COLO668 (cell line): ENCODE measurements at regions not wholly inside any gene's neighbourhood (a gene's known extent, or its start where the extent isn't known, plus 50 kb on each side); places are given as distances from the start of the nearest gene placed in this dataset.

Experiments
- DNase-seq: peaks from one replicate; lab custom pipeline; 2025; ENCODE audit not compliant: unreplicated experiment; lab: John Stamatoyannopoulos, UW

DNA sequence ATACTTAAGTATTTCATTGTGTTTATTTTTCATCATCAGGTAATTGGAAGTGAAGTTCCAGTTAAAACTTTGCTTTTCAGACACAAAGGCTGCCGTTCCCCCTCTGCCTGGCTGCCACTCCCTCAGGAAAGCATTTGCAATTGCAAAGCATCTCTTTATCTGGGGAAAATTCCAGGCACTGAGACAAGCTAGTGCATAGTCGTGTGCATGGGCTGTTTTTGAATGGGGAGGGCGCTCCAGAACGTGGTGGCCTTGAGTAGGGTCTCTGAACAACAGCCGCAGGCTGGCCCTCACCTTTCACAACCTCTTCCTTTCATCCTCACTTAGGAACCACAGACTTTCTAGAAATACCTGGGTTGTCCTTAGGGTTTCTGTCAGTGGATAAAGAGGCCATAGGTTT, 285.1 kb upstream of the ADAMTS16 start:
- DNase-seq: no peak

DNA sequence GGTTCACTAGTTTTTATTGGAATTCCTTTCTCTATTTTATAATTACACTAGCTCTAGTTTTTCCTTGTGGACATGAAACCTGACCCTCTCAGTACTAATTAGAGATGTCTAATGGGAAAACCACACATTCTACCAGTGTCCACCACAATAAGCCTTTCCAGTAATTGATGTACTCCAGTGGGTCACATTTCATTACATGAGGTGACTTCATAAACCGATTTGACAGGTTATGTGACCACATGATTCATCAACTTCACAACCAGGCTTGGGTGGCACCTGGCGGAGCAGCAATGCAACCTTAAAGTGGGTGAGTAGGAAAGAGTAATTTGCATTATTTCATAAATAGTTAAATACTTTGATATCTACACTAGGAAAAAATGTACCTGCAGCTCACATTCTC, 284.2 kb upstream of the ADAMTS16 start:
- no peak for DNase-seq

DNA sequence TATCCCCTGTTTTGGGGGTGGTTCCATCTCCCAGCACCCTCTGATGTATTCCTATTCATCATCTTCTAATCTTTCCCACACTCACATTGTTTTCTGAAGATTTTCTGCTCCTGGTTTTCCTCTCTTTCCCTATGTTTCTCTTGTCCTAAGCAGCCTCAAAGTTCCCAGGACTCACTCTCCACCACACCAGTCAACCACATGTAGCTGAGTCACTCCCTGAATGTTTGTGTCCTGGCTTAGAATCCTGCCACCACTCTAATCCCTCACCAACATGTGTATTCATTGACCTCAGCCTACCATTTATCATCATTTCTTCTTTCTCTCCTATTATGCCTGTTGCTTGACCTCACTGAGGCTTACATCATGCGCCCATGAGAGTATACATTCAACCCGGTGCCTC, 282.4 kb upstream of the ADAMTS16 start:
- DNase-seq: no peak

DNA sequence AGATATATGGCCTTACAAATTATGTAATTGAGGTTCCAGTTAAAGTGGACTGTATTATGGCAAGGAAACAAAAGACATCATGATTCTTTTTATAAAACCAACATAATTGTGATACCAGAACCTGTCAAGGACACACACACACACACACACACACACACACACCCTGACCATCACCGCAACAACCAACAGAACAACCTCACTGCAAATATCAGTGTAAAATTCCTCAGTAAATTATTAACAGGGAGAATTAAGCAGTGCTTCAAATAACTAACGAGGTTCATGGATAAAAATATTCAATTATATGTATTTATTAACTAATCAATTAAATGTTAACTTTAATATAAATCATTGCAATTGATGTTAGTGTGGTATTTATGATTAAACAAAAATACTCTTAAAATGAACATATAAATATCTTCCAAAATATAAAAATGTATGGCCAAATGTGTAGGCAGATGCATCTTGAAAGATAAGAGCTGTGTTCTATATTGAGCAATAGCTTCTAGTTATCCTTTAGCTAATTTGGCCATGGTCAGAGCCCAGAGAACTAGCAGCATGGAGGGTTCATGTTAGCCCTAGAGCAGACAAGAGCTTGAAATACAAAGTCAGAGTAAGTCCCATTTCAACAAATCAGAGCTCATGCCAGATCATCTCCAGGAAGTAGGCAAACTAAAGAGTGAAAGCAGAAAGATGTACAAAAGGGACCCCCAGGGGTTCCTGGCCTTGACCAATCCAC, 280.5 kb upstream of the ADAMTS16 start:
- no peak for DNase-seq

DNA sequence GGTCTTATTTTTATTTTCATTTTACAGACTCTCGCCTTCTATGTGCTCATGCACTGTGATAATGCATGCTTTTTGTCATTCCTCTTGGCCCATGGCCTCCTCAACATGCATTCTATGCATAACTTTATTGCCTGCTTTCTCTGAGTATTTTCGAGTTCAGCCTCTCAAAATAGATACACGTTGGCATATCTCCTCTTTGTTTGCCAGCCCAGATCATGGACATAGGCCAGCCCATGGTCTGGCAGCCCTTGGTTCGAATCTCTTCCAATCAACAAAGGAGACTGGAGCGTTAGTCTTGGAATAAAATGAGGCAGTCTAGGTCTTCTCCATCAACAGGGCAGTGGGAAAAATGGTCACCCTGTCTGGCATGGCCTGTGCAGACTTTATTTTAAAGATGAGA, 279.5 kb upstream of the ADAMTS16 start:
- DNase-seq: no peak

DNA sequence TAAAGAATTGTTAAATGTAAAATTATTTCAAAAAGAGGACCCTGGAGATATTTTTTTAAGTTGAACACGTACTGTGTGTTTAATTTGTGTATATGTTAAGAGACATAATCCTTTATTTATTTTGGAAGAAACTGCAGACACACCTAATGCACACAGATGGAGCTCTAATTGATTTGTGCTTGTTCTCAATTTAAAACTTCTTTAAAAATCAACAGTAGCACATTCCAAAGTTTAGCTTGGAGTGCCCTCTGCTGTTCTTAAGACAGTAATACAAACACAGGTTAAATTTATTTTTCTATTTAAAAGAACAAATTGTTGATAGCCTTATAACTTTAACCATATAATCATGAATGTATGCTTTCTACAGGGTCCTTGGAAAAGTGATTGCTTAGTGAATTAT, 277.6 kb upstream of the ADAMTS16 start:
- DNase-seq: no peak

DNA sequence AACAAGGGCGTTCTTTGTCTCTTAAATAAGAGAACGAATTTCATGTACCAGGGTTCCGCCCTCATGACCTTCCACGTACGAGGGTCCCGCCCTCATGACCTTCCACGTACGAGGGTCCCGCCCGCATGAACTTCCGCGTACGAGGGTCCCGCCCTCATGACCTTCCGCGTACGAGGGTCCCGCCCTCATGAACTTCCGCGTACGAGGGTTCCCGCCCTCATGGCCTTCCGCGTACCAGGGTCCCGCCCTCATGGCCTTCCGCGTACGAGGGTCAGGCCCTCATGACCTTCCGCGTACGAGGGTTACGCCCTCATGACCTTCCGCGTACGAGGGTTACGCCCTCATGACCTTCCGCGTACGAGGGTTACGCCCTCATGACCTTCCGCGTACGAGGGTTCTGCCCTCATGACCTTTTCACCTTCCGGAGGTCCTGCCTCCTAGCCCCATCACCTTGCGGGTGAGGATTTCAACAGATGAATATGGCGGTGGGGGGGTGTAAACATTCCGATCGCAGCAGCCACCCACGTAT, 273.9 kb upstream of the ADAMTS16 start:
- no peak for DNase-seq

DNA sequence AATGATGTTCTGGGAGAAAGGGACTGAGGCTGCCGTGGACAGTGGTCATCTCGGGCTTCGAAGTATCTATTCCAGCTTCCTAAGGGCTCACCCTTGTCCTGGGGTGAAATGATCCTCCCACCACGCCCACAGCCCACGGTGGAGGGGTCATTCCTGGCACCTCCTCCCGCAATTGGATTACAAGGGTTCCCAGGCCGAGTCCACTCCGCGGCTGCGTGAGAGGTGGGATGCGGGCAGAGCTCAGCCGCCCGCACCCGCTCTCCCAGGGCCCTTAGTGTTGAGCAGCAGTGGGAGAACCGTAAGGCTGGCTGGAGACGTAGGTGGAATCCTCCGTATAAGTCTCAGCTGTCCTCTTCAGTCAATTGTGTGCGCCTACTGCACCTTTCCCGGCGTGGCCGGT, 273.3 kb upstream of the ADAMTS16 start:
- DNase-seq: no peak

DNA sequence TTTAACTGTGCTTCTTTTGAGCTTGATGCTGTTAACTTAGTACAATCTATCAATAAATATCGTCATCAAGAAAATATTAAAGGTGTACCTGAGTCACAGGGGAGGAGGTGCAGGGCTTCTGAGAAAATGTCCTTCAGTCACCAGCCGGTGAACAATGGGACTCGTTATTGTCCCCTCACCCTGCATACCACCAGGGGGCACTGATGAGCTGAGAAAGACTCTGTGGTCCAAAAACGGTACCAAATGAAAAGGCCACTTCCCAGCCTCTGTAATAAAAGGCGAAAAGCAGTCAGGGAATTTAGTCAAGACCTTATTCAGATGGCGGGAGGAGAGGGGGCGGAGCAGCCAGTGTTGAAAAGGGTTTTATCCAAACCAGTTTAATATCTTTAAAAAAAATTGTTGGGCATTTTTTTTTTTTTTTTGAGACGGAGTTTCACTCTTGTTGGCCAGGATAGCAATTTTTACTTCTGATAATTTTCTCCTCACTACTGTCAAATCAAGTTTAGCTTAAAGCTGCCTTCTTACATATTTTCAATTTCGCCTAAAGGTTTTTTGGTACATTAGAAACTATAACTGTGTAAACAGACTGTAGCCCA, 271.9 kb upstream of the ADAMTS16 start:
- DNase-seq: peak; percentile 75

DNA sequence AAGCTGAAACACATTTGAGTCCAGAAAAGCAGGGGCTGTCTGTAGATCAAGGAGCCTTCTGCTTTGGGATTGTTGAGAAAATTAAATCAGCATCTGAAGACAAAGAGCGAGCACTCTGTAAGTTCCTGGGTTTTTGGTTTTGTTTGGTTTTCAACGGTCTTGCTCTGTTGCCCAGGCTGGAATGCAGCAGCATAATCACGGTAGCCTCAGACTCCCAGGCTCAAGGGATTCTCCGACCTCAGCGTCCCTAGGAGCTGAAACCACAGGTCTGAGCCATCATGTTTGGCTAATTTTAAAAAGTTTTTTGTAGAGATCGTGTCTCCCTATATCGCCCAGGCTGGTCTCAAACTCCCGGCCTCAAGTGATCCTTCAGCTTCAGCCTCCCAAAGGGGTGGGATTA, 266.5 kb upstream of the ADAMTS16 start:
- DNase-seq: no peak

DNA sequence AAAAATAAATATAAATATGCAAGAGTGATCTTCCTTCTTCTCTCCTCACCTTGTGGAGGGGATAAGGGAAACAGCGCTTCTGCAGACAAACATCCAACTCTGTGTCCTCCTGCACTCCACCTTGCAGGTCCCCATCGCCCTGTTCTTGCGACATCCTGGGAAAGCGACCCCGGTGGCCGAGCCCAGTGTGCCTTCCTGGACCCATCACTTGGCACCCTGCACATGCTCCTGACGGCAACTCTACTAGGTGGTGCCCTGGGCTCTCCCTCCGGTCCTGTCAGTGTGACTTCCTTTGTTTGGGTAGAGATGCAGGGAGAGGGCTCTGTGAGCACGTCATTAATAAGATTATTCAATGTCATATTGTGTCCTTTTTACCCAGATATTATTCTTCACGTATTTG, 266.0 kb upstream of the ADAMTS16 start:
- no peak for DNase-seq

DNA sequence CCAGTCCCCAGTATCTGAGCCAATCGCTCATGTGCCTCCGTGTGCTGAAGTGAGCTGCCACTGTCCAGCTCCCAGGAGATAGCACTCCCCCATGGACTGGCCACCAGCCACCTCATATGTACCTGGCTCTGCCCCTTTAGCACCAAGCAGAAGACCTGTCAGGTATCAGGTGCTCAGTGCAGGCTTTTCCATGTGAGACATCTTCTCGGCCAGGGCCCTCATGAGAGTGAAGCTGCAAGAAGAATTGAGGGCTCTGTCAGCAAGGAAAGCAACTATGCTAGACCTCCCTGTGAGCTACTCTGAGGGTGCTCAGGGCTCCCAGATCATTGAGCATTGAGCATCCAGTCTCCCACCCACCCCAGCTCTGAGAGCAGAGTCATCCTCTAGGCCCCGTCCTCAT, 264.2 kb upstream of the ADAMTS16 start:
- no peak for DNase-seq

DNA sequence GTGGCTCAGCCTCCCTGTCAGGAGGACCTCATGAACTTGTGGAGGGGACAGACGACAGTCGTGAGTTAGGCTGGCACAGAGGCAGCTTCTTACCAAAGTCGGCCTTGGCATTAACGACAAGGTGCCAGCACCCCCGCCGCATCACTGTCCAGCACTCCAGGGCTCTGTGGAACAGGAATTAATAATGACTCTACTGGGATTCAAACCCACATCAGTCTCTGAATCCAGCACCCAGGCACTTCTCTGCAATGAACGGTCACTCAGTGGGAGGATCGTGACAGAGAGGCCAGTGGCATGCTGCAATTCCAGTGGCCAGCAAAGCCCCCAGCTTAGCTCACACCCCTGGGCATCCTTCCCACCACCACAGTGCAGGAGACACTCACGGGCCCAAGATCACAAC, 263.3 kb upstream of the ADAMTS16 start:
- no peak for DNase-seq

DNA sequence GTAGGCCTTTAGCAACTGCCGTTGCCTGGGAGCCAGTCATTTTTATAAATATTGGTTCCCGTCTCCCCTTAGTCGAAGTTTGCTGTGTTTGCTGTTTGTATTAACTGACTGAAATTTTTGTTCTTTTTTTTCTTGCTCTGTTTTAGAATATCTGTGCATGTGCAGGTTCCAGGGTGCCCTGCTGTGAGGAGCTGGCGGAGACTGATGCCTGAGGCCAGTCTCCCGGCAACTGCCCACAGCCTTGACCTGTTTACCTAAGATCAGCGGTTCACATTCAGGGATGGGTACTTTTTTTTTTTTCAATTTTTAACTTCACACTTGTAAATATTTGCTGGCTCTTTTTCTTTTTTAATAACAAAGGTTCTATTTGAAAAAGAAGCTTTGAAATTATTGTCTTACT, 262.6 kb upstream of the ADAMTS16 start:
- no peak for DNase-seq

DNA sequence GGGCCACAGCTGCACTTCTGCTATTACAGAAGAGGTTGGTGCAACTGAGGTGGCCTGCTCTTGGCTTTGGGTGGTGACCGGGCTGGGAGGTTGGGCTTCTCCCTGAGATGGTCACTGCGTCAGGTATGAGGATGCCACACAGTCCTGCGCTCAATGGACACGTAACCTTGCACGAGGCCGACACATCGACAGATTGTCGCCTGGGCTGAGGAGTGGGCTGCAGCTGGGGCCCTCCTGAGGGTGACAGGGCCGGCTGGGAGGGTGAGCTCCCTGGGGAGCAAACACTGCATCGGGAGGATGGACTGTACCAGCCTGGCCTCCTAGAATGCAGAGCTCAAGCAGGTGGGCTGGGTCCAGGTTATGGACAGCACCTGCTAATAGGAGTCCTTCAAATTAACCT, 261.1 kb upstream of the ADAMTS16 start:
- no peak for DNase-seq

DNA sequence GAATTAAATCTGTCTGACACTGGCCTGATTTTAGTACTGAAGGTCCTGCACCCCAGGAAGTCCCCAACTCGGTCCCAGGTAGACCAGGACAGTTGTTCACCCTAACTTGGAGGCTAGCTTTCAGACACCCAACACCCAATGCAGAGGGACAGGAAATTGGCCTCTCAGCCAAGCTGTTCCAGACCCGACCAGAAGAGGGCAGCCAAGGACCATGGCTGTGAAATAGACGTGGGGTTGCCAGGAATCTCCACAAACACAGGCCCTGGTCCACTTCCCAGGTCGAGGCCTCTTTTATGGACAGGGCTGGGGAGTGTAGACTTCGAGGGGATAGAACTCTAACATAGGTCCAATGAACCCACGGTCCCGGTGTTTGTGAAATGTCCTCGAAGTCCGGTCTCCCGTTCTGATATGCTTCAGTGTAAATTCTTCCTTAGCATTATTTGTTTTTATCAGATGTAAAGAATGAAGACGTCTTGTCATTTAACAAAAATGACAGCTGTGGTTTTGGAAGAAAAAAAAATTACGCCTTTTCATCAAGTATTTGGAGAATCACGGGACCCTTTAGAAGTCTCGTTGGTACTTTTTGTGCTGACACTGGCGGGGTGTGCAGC, 260.3 kb upstream of the ADAMTS16 start:
- DNase-seq: peak; percentile 70

DNA sequence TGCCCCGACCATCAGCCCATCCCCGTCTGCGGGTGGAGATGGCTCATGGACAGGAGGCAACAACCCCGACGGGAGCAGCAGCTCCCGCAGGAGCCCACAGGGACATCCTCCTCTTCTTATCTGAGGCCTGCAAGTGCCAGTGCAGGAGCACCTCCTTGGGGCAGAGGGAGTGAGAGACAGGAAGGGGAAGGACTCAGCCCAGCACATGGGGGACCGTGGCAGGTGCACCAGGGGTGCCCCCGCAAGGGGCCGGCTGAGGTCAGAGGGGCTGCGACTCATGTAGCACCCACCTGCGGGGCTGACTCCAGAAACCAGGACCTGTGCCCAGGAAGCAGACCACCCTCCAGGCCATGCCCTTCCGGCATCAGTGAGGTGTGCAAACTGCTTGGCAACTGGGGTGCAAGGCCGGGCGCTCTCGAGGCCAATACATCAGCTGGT, 259.8 kb upstream of the ADAMTS16 start:
- no peak for DNase-seq

DNA sequence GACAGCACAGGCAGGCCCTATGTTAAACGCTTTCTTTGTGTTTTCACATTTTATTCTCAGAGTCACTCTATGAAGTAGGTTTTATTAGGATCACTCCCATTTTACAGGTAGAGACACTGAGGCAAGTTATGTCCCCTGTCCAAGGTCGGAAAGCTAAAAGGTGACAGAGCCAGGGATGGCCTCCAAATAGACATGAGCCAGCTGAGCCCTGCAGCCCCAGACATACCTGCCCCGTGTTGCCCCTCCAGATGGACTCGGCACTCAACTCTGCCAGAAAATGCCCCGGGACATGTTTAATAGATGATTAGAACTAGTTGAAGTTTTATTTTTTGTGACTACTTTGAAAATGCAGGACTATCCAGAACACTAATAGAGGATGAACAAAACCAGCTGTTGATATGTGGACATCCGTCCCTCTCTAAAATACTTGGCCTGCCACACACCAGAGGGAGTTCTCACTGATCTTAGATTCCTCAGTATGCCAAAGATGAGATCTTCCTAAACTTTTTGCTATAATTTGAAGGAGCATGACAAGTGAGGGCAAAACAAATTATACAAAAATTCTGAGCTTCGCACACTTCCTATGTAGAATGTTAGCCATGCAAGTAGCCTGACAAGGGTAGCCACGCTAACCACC, 258.6 kb upstream of the ADAMTS16 start:
- DNase-seq: no peak

DNA sequence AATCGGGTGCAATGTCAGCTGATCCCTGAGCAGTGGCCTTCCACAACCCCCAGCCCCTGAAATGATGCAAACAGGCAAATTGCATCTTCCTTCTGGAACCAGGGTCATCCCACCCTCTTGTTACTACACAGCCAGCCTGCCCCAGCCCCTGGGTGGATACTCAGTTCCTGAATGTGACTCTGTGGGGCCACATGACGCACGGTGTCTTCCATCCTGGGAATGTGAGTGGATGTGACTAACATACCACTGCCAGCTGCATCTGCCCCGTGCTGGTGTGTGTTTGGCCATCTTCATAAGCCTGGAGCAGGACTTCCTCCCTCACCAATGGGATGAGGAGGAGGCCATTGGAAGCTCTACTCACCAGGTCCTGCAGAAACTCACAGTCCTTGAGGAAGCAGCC, 257.9 kb upstream of the ADAMTS16 start:
- DNase-seq: no peak

DNA sequence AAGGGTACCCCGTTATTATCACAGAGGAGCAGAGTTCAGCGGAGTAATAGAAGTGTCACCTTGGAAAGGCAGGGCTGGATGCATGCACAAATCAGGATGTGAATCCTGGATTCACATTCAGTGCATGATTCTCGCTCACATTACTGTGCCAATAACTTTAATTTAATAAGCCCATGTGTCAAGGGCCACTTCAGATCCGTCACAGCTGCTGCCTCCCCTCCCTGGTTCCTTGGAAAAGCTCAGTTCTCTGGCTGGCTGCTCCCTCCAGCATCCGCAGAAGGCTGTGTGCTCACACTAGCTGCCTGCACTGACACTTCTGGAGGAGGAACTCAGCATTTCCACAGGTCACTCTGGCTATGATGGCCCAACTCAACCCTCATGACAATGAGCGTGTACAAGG, 256.8 kb upstream of the ADAMTS16 start:
- DNase-seq: no peak

DNA sequence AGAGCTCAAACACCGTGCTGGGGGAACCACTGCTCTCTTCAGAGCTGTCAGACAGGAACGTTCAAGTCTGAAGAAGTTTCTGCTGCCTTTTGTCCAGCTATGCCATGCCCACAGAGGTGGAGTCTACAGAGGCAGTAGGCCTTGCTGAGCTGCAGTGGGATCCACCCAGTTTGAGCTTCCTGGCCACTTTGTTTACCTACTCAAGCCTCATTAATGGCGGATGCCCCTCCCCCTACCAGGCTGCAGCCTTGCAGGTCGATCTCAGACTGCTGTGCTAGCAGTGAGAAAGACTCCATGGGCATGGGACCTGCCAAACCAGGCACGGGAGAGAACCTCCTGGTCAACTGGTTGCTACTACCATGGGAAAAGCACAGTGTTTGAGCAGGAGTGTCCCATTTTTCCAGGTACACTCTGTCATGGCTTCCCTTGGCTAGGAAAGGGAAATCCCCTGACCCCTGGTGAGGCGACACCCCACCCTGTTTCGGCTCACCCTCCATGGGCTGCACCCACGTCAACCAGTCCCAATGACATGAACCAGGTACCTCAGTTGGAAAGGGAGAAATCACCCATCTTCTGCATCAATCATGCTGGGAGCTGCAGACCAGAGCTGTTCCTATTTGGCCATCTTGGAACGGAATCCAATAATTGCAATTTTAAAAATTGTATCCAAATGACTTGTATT, 246.9 kb upstream of the ADAMTS16 start:
- DNase-seq: no peak
